Neural crest cell (in vitro differentiated cells): ENCODE measurements at regions not wholly inside any gene's neighbourhood (a gene's known extent, or its start where the extent isn't known, plus 50 kb on each side); places are given as distances from the start of the nearest gene placed in this dataset.

Experiments used
- DNase-seq: peaks from one replicate; pipeline ENCODE4 v3.0.0; 2021; ENCODE audit warnings: low read depth, mixed read lengths, low spot score
- H3K27ac Mint-ChIP-seq: one replicate; pipeline ENCODE4 v1.8.0; 2021; ENCODE audit warnings: mild to moderate bottlenecking, mixed read lengths; ENCODE audit not compliant: unreplicated experiment
- H3K27me3 Mint-ChIP-seq: 2 replicates; pipeline ENCODE4 v1.8.0; 2021; ENCODE audit warnings: low read depth, mild to moderate bottlenecking, mixed read lengths
- H3K36me3 Mint-ChIP-seq: 2 replicates; pipeline ENCODE4 v1.8.0; 2021; ENCODE audit warnings: low read depth, mild to moderate bottlenecking, mixed read lengths
- H3K4me1 Mint-ChIP-seq: 2 replicates; pipeline ENCODE4 v1.8.0; 2021; ENCODE audit warnings: mixed read lengths
- H3K4me3 Mint-ChIP-seq: one replicate; pipeline ENCODE4 v1.8.0; 2021; ENCODE audit warnings: mild to moderate bottlenecking, mixed read lengths
- H3K9me3 Mint-ChIP-seq: 2 replicates; pipeline ENCODE4 v1.8.0; 2021; ENCODE audit warnings: mixed read lengths
- CTCF ChIP-seq: fragments of 200-600 bp; sonication (generic); conservative IDR thresholded peaks from 2 replicates; pipeline ENCODE4 v1.5.0; 2021; ENCODE audit warnings: antibody characterized with exemption, mild to moderate bottlenecking

GRCh38 chr2:57093020-57093419, 909.2 kb downstream of the CCDC85A start:
- Mint-ChIP-seq H3K9me3 (peaks cover 10% of the 10 kb centered on the region), H3K4me1 (no peaks in the 10 kb centered on the region), H3K36me3 (no peaks in the 10 kb centered on the region), H3K27ac (no peak overlapping the region), H3K4me3 (no peak overlapping the region), H3K27me3 (no peaks in the 10 kb centered on the region)
- DNase-seq = no peak
- TF ChIP-seq CTCF = no peak

- H3K4me1 Mint-ChIP-seq = no peaks in the 10 kb centered on the region
- no peaks in the 10 kb centered on the region for H3K36me3 Mint-ChIP-seq
- H3K27me3 Mint-ChIP-seq = no peaks in the 10 kb centered on the region
- no peak overlapping the region for H3K27ac Mint-ChIP-seq
- peaks cover 23% of the 10 kb centered on the region for H3K9me3 Mint-ChIP-seq
- H3K4me3 Mint-ChIP-seq = no peak overlapping the region
- no peak for DNase-seq
- TF ChIP-seq CTCF = no peak
Measured at GRCh38 chr2:57097855-57098254, 914.1 kb downstream of the CCDC85A start.

GRCh38 chr2:57100436-57100835, 916.6 kb downstream of the CCDC85A start:
- no peak overlapping the region for H3K27ac Mint-ChIP-seq
- no peak for DNase-seq
- H3K9me3 Mint-ChIP-seq = peaks cover 21% of the 10 kb centered on the region
- TF ChIP-seq CTCF = no peak
- no peak overlapping the region for H3K4me3 Mint-ChIP-seq
- no peaks in the 10 kb centered on the region for H3K36me3 Mint-ChIP-seq
- no peaks in the 10 kb centered on the region for H3K4me1 Mint-ChIP-seq
- H3K27me3 Mint-ChIP-seq = no peaks in the 10 kb centered on the region

- no peak for DNase-seq
- Mint-ChIP-seq H3K27me3 (no peaks in the 10 kb centered on the region), H3K27ac (no peak overlapping the region), H3K4me3 (no peak overlapping the region), H3K4me1 (no peaks in the 10 kb centered on the region), H3K9me3 (peaks cover 4% of the 10 kb centered on the region), H3K36me3 (peaks cover 4% of the 10 kb centered on the region)
- no peak for TF ChIP-seq CTCF
Measured at GRCh38 chr2:57105694-57106093, 921.9 kb downstream of the CCDC85A start.

GRCh38 chr2:57107353-57107752, 923.6 kb downstream of the CCDC85A start:
- H3K27me3 Mint-ChIP-seq = no peaks in the 10 kb centered on the region
- H3K27ac Mint-ChIP-seq = no peak overlapping the region
- no peak for TF ChIP-seq CTCF
- H3K36me3 Mint-ChIP-seq = peaks cover 4% of the 10 kb centered on the region
- H3K4me3 Mint-ChIP-seq = no peak overlapping the region
- H3K9me3 Mint-ChIP-seq = peaks cover 4% of the 10 kb centered on the region
- no peak for DNase-seq
- H3K4me1 Mint-ChIP-seq = no peaks in the 10 kb centered on the region

GRCh38 chr2:57111531-57111930, 927.7 kb downstream of the CCDC85A start:
- no peak for TF ChIP-seq CTCF
- no peak overlapping the region for H3K4me3 Mint-ChIP-seq

More at GRCh38 chr2:57111531-57111930, 927.7 kb downstream of the CCDC85A start:
- Mint-ChIP-seq H3K27me3 (no peaks in the 10 kb centered on the region), H3K36me3 (peaks cover 4% of the 10 kb centered on the region), H3K27ac (no peak overlapping the region), H3K9me3 (peaks cover 4% of the 10 kb centered on the region), H3K4me1 (no peaks in the 10 kb centered on the region)
- no peak for DNase-seq
